Right lobe of liver (tissue), 4 donors: ENCODE measurements at regions not wholly inside any gene's neighbourhood (a gene's known extent, or its start where the extent isn't known, plus 50 kb on each side); places are given as distances from the start of the nearest gene placed in this dataset.

Experiments used
- CTCF ChIP-seq, 4 donors: fragments of 200-600 bp in 3 of 4; fragments of 450-650 bp in 1 of 4; IDR thresholded peaks; one replicate each; pipeline versions ENCODE4 v1.5.1 to v1.8.0; 2016 to 2022; ENCODE audit warnings: antibody characterized with exemption in 4 of 4, mild to moderate bottlenecking in 2 of 4
- POLR2A ChIP-seq: fragments of 450-650 bp; IDR thresholded peaks from one replicate; pipeline ENCODE4 v1.6.1; 2017; ENCODE audit warnings: antibody characterized with exemption, mild to moderate bottlenecking
- donor health status: DM: no; HTN: no; CAD: no.
- donor health status: DM: no; HTN: no; CAD: no.
- donor health status: DM: no; HTN: yes; CAD: no.

DNA sequence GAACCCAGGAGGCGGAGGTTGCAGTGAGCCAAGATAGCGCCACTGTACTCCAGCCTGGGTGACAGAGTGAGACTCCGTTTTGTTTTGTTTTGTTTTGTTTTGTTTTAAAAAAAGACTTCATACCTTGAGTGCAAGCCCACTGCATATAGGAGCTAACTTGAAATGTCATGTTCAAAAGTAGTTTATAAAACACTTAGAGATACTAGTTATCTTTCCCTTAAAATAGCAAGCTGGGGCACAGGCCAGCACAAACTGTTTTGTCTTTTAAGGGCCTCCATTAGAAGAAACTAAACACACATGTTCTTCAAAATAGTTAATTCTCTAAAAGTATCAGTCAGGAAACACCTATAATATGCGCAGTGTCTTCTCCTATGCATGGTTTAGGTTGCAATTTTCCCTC is 505.1 kb upstream of the TMPRSS15 start:
- no peak for TF ChIP-seq POLR2A
- no peak for TF ChIP-seq CTCF (IDR thresholded peaks at IDR 0.05)
